OCI-LY7 (cell line): ENCODE measurements at regions not wholly inside any gene's neighbourhood (a gene's known extent, or its start where the extent isn't known, plus 50 kb on each side); places are given as distances from the start of the nearest gene placed in this dataset.

Source experiments
- EZH2phosphoT487 ChIP-seq: fragments of 200-600 bp; sonication (generic); IDR thresholded peaks from 2 replicates; pipeline ENCODE4 v1.6.1; 2018; ENCODE audit warnings: low read depth, borderline replicate concordance, mild to moderate bottlenecking, mixed run types, antibody characterized with exemption, low read length, moderate library complexity, mixed read lengths
- TF ChIP-seq, protein P1 (sequence below): fragments of 200-600 bp; sonication (generic); conservative IDR thresholded peaks from 2 replicates; pipeline ENCODE4 v1.5.1; 2014; ENCODE audit warnings: mild to moderate bottlenecking, antibody characterized with exemption, low read length, moderate library complexity, mixed read lengths

DNA sequence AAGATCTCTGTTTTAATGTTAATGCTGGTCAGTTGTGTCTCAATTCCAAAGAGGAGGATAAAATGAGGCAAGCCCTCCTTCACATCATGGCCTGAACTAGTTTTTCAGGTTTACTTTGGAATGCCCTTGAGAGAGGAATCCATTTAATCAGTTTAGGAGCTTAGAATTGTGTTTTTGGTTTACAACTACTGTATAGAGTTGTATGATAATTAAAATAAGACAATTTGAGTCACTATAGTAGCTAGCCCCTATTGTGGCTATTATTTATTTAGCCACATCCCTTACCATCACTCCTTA, 107.8 kb upstream of the PRLR start:
- TF ChIP-seq, protein P1, sequence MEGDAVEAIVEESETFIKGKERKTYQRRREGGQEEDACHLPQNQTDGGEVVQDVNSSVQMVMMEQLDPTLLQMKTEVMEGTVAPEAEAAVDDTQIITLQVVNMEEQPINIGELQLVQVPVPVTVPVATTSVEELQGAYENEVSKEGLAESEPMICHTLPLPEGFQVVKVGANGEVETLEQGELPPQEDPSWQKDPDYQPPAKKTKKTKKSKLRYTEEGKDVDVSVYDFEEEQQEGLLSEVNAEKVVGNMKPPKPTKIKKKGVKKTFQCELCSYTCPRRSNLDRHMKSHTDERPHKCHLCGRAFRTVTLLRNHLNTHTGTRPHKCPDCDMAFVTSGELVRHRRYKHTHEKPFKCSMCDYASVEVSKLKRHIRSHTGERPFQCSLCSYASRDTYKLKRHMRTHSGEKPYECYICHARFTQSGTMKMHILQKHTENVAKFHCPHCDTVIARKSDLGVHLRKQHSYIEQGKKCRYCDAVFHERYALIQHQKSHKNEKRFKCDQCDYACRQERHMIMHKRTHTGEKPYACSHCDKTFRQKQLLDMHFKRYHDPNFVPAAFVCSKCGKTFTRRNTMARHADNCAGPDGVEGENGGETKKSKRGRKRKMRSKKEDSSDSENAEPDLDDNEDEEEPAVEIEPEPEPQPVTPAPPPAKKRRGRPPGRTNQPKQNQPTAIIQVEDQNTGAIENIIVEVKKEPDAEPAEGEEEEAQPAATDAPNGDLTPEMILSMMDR = no peak
- no peak for TF ChIP-seq EZH2phosphoT487
